ENCODE measurements at regions not wholly inside any gene's neighbourhood (a gene's known extent, or its start where the extent isn't known, plus 50 kb on each side); places are given as distances from the start of the nearest gene placed in this dataset.

DNA sequence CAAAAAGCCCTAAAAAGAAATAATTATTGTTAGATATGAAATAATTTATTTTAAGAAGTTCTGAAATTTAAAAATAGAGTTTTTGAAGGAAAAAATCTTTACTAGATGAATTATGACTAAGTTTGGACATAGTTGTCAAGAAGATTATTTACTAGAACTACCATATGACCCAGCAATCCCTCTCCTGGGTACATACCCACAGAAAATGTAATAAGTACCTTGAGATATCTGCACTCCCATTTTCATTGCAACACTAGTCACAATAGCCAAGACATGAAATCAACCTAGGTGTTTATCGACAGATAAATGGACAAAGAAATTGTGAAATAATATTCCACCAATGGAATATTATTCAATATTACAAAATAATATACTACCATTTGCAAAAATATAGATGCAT lies 109.9 kb downstream of the PDHA2 start:
- TF ChIP-seq, protein P1, sequence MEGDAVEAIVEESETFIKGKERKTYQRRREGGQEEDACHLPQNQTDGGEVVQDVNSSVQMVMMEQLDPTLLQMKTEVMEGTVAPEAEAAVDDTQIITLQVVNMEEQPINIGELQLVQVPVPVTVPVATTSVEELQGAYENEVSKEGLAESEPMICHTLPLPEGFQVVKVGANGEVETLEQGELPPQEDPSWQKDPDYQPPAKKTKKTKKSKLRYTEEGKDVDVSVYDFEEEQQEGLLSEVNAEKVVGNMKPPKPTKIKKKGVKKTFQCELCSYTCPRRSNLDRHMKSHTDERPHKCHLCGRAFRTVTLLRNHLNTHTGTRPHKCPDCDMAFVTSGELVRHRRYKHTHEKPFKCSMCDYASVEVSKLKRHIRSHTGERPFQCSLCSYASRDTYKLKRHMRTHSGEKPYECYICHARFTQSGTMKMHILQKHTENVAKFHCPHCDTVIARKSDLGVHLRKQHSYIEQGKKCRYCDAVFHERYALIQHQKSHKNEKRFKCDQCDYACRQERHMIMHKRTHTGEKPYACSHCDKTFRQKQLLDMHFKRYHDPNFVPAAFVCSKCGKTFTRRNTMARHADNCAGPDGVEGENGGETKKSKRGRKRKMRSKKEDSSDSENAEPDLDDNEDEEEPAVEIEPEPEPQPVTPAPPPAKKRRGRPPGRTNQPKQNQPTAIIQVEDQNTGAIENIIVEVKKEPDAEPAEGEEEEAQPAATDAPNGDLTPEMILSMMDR (IDR thresholded peaks at IDR 0.05; ENCODE audit: insufficient read depth, low read depth, low read length) = no peak
- TF ChIP-seq EZH2 (IDR thresholded peaks at IDR 0.05; ENCODE audit: insufficient read depth, low read length) = no peak
